T-helper 1 cell treated with Interleukin-12 subunit alpha and Interleukin-12 subunit beta and Interleukin-4 antibody, amounts not matched to agents 30 μg/mL and 1 μg/mL, for 36 hours (primary cell): ENCODE measurements at regions not wholly inside any gene's neighbourhood (a gene's known extent, or its start where the extent isn't known, plus 50 kb on each side); places are given as distances from the start of the nearest gene placed in this dataset.

Experiments used
- H3K27ac Mint-ChIP-seq: one replicate; pipeline ENCODE4 v1.8.0; 2021; ENCODE audit warnings: mild to moderate bottlenecking, mixed read lengths
- H3K27me3 Mint-ChIP-seq: one replicate; pipeline ENCODE4 v1.8.0; 2021; ENCODE audit warnings: low read depth, mixed read lengths
- H3K36me3 Mint-ChIP-seq: one replicate; pipeline ENCODE4 v1.8.0; 2021; ENCODE audit warnings: low read depth, mixed read lengths
- H3K4me1 Mint-ChIP-seq: one replicate; pipeline ENCODE4 v1.8.0; 2021; ENCODE audit warnings: low read depth, mixed read lengths
- H3K4me3 Mint-ChIP-seq: one replicate; pipeline ENCODE4 v1.8.0; 2021; ENCODE audit warnings: mild to moderate bottlenecking, moderate library complexity, mixed read lengths
- H3K9me3 Mint-ChIP-seq: one replicate; pipeline ENCODE4 v1.8.0; 2021; ENCODE audit warnings: mixed read lengths

DNA sequence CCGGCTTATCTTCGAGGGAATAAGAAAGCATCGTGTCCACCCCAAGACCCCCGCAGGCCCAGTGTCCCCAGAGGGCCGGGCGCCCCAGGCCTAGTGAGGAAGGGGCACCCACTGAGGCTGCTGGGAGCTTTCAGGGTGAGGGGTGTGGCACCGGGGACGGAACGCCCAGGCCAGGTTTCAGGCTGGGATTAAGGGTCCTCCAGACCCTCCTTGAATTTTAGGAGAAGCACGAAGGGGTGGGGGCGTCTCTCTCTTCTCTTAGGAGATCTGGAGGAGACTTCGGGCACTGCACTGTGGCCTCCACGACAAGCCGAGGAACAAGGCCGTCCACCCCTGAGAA lies 96.8 kb downstream of the PDGFA start:
- peaks cover 2% of the 10 kb centered on the region for H3K36me3 Mint-ChIP-seq
- H3K27ac Mint-ChIP-seq = no peak overlapping the region
- no peaks in the 10 kb centered on the region for H3K4me1 Mint-ChIP-seq
- H3K4me3 Mint-ChIP-seq = no peak overlapping the region
- peaks cover 5% of the 10 kb centered on the region for H3K9me3 Mint-ChIP-seq
- no peaks in the 10 kb centered on the region for H3K27me3 Mint-ChIP-seq

DNA sequence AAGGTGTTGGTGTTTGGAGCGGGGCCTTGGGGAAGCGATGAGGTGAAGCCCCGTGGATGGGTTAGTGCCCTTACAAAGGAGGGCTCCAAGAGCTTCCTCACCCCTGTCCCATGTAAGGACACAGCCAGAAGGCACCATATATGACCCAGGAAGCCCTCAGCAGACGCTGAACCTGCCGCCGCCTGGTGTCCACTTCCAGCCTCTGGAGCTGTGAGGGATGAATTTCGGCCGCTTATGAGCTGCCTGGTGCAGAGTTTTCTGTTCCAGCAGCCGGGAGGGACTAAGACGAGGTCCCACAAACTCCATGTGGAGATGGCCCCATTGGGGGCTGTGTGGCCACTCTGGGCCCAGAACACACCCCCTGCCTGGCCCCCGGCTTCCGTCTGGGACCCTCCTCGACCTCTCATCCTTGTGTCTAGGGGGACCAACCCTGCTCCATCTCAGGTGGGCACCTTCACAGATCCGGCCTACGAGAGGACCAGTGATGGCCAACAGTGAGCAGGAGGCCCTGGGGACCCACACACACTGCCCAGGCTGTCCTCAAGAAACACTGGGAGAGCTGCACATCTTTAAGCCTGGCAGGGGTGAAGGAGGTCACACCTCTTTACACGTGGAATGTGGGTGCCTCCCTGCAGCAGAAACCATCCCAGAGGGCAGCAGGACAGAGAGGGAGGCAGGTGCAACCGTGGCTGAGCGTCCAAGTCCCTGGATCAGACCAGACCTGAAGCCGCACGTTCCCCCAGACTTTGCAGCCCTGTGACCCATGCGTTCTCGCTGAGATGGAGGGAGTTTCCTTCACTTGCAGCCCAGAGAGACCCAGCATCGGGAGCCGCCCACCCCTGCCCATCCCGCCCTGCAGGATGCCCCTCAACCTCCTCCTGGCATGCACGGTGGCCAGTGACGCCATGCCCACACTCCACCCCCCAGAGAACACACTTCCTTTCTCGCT lies 96.1 kb downstream of the PDGFA start:
- no peaks in the 10 kb centered on the region for H3K27me3 Mint-ChIP-seq
- no peaks in the 10 kb centered on the region for H3K4me1 Mint-ChIP-seq
- H3K9me3 Mint-ChIP-seq = no peaks in the 10 kb centered on the region
- no peak overlapping the region for H3K4me3 Mint-ChIP-seq
- H3K27ac Mint-ChIP-seq = no peak overlapping the region
- H3K36me3 Mint-ChIP-seq = no peaks in the 10 kb centered on the region

DNA sequence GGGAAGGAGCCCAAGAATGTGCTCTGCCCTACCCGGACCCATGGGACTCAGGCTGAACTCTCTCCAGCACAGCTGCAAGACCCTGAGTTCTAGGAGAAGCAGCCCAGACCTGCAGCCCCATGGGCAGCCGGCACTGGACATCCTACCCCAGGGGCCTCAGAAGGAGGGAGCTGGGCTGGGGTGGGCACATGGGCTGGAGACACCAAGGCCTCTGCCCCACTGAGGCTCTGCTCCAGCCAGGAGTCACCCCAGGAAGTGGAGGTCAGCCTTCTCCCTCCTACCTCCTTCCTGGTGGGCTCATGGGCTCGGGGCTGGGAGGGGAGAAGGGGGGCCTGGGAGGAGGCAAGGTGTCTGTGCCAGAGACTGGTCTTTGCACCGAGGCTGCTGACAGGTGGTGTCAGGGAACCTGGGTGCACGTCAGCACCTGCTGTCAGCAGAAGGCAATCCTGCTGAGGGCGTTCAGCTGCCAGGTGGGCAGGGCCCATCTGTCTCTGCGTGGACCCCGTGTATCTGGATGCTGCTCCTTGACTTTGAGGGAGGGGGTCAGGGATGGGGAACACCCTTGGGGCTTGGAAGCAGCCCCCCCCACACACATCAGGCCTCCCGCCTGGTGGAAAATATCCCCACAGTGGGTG lies 95.2 kb downstream of the PDGFA start:
- Mint-ChIP-seq H3K4me3 (no peak overlapping the region), H3K4me1 (no peaks in the 10 kb centered on the region), H3K36me3 (no peaks in the 10 kb centered on the region), H3K27me3 (no peaks in the 10 kb centered on the region), H3K27ac (no peak overlapping the region), H3K9me3 (no peaks in the 10 kb centered on the region)

DNA sequence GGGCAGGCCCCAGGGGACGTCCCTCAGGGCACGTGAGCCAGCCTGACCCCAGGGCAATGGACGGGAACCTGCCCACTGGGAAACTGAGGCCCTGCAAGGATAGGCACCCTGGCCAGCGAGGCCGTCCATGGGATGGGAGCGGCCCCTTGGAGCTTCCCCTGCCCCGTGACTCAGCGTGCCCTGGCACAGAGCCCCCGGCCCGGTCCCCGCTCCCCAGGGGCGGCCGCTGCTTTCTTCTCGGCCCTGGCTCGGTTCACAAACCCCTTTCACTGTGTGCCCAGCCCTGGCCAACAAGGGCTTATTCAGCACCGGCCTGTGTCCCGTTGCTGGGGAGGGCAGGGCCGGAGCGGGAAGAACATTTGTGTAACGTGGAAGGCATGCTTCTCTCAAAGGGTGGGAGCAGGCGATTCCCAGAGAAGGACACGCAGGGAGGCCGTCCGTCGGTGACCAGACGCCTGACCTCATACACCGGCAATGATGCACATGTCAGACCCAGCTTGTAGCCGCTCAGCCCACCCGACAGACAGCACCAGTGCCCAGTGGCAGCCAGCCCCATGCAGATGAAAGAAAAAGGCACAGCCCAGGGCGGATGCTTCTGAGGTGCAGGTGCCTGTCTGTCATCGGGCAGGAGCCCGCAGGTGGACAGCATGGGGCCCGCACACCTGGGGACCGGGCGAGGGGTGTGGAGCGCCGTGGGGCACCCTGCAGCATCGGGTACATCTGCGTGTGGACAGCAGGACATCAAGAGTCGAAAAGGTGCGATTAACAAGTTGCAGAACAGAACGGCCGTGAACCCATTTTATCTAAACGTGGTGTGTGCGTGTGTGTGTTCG lies 94.5 kb downstream of the PDGFA start:
- Mint-ChIP-seq H3K27ac (no peak overlapping the region), H3K9me3 (no peaks in the 10 kb centered on the region), H3K27me3 (no peaks in the 10 kb centered on the region), H3K4me1 (no peaks in the 10 kb centered on the region), H3K4me3 (no peak overlapping the region), H3K36me3 (no peaks in the 10 kb centered on the region)

DNA sequence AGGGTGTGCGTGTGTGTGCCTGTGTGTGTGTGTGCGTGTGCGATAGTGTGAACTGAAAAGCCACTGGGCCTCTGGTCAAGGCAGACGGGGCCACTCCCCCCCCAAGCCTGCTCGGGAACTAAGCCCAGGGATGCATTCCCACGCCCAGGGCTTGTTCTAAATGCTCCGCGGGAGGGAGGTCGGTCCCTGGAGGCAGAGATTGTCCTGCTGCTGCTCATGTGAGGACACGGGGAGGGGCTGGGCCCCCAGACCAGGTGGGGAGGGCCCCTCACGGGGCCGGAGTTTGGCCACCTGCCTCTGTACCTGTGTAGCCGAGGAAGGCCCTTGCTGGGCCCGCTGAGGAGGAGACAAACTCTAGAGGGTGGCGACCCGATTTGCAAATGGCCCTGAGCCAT lies 93.9 kb downstream of the PDGFA start:
- Mint-ChIP-seq H3K27me3 (no peaks in the 10 kb centered on the region), H3K9me3 (no peaks in the 10 kb centered on the region), H3K4me1 (no peaks in the 10 kb centered on the region), H3K4me3 (no peak overlapping the region), H3K36me3 (no peaks in the 10 kb centered on the region), H3K27ac (no peak overlapping the region)

DNA sequence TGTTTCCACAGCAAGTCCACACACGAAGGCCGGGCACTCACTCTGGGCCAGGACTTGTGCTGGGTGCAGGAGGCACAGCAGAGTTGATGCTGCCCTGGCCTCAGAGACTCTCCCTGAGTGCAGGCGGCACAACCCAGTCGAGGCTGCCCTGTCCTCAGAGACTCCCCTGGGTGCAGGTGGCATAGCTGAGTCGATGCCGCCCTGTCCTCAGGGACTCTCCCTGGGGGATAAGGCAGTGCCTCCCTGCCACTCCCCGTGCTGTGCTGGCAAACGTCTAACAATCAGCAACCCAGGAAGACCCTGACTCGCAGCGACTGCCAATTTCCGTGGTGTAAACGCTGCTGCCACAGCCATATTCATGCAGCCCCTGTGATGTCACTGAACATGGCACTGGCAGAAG lies 93.1 kb downstream of the PDGFA start:
- Mint-ChIP-seq H3K4me1 (no peaks in the 10 kb centered on the region), H3K4me3 (no peak overlapping the region), H3K9me3 (no peaks in the 10 kb centered on the region), H3K36me3 (no peaks in the 10 kb centered on the region), H3K27ac (no peak overlapping the region), H3K27me3 (no peaks in the 10 kb centered on the region)

DNA sequence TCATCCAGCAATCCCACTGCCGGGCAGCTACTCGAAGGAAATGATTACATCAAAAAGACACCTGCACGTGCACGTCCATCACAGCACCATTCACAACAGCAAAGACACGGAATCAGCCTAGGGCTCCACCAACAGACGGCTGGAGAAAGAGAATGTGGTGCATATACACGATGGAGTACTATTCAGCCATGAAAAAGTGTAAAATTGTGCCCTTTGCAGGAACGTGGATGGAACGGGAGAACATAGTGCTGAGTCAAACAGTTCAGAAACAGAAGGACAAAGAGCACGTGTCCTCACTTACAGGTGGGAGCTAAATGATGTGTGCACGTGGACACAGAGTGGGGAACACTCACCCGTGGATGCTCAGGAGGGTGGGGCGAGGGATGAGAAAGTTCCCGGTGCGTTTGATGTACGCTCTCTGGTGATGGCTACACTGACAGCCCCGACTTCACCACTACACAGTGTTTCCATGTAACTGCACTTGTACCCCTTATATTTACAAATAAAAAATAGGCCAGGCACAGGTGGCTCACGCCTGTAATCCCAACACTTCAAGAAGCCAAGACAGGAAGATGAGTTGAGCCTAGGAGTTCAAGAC lies 92.0 kb downstream of the PDGFA start:
- no peaks in the 10 kb centered on the region for H3K4me1 Mint-ChIP-seq
- H3K36me3 Mint-ChIP-seq = no peaks in the 10 kb centered on the region
- no peak overlapping the region for H3K27ac Mint-ChIP-seq
- no peaks in the 10 kb centered on the region for H3K9me3 Mint-ChIP-seq
- no peak overlapping the region for H3K4me3 Mint-ChIP-seq
- H3K27me3 Mint-ChIP-seq = no peaks in the 10 kb centered on the region

DNA sequence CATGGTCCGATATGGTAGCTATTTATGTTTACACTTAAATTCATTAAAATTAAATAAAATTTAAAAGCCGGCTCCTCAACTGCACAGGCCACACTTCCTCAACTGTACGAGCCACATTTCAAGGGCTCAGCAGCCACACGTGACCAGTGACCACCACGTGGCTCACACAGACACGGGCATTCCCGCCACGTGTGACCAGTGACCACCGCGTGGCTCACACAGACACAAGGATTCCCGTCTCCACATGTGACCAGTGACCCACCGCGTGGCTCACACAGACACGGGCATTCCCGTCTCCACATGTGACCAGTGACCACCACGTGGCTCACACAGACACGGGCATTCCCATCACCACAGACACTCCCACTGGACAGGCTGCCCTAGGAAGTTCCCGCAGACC lies 91.3 kb downstream of the PDGFA start:
- Mint-ChIP-seq H3K4me3 (no peak overlapping the region), H3K4me1 (no peaks in the 10 kb centered on the region), H3K9me3 (no peaks in the 10 kb centered on the region), H3K27ac (no peak overlapping the region), H3K27me3 (no peaks in the 10 kb centered on the region), H3K36me3 (no peaks in the 10 kb centered on the region)

DNA sequence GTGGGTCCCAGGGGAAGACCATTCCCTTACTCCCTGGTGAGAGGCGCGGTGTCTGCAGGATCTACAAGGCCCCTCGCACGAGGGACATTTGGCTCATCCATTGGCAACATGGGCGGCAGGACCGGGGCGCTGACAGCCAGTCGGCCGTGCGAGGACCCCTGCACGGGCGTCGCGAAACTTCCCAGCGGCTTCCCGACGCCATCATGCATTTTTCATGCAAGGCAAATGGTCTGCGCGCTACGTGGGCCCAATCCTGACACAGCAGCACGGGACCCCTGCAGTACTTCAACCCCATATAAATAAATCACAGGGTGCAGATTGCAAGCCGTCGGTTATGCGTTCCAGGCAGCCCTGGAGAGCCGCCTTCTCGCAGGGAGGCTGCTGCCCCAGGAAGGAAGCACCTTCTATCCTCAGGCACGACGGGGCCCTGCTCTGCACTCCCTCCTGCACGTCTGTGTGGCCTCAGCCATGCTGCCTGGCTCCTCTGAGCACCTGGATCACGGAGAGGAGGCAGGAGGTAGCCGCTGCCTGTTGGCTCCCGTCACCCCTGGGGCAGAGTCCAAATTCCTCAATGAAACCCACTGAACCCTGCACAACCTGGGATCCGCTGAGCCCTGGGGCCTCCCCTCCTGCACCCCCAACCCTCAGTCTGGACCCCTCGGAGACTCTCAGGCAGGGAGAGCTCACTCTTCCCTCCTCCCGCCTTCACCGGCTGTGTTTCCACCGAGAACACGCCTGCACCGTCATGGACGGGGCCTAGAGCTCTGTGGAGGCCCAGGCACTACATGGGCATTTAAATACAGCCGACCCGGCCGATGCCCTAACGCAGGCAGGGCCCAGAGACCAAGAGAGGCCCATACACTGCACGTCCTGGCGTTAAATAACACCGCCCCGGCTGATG lies 90.5 kb downstream of the PDGFA start:
- Mint-ChIP-seq H3K4me1 (no peaks in the 10 kb centered on the region), H3K36me3 (no peaks in the 10 kb centered on the region), H3K27ac (no peak overlapping the region), H3K4me3 (no peak overlapping the region), H3K27me3 (no peaks in the 10 kb centered on the region), H3K9me3 (no peaks in the 10 kb centered on the region)

DNA sequence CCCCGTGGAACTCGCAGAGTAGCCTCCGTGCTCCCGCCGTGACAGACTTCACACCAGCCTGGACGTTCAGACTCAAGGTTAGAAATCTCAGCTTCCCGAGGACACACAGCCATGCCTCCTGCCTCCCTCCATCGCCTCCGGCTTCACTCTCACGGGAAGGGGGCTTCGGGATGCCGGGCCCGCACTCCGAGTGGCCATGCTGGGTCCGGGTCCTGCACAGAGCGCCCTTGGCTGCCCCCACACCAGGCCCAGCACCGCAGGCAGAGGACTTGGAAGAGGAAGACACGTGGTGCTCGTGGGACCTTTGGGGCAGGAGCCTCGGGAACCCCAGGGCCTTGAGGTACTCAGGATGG lies 89.8 kb downstream of the PDGFA start:
- Mint-ChIP-seq H3K27ac (no peak overlapping the region), H3K27me3 (no peaks in the 10 kb centered on the region), H3K4me1 (no peaks in the 10 kb centered on the region), H3K36me3 (no peaks in the 10 kb centered on the region), H3K9me3 (no peaks in the 10 kb centered on the region), H3K4me3 (no peak overlapping the region)

DNA sequence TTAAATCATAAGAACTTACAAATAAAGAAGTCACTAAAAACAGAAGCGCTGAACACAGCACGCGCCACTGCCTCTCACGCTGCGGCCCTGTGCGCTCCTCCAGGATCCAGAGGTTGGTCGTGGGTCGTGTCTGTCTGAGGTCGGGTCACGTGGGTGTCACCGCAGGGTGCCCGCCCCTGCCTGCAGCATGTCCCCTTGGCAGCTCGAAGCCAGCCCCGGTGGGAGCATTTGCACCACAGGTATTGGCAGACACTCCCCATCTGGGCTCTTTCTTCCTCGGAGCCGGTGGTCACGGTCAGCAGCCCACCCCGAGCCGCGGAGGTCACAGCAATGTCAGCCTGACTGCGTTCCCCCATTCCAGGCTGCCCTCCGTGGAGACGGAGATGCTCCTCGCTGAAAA lies 88.6 kb downstream of the PDGFA start:
- Mint-ChIP-seq H3K27me3 (no peaks in the 10 kb centered on the region), H3K9me3 (no peaks in the 10 kb centered on the region), H3K4me3 (no peak overlapping the region), H3K4me1 (no peaks in the 10 kb centered on the region), H3K36me3 (no peaks in the 10 kb centered on the region), H3K27ac (no peak overlapping the region)

DNA sequence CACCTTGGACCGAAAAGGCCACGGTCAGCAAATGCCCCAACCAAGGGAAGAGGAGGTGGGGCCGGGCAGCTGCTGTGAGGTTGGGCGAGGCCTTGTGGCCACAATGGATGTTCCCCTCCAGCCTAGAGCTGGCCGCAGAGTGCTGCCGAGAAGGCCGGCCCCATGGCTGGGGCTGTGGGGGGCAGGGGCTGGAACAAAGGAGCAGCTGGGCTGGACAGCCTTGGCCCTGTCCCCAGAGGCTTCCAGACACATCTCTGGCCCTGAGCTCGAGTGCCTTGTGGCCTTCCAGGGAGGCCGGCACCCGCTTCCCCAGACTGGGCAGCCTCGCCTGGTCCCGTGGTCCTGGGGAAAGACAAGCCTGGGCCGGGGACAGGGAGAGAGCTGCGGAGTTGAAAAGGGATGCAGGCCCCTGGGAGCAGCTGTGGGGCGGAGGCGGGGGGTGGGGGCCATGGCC lies 88.0 kb downstream of the PDGFA start:
- Mint-ChIP-seq H3K4me3 (no peak overlapping the region), H3K36me3 (no peaks in the 10 kb centered on the region), H3K27ac (no peak overlapping the region), H3K4me1 (no peaks in the 10 kb centered on the region), H3K9me3 (no peaks in the 10 kb centered on the region), H3K27me3 (no peaks in the 10 kb centered on the region)

DNA sequence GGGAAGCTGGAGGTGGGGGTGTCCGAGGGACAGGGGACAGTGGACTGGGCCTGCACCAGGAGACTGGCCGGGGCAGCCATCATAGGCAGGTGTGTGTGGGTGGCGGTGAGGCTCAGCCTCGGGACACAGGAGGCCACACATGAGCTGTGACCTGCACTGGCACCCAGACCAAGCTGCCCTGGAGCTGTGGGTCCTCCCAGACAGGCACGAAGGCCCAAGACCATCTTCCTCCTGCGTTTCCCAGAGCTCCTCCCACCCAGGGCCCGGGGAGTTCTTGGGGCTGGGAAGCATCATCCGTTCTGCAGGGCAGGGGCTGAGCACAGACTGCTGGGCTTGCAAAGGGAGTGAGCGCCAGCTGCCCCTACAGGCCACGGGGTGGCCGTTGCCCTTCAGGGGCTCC lies 87.4 kb downstream of the PDGFA start:
- H3K4me1 Mint-ChIP-seq = no peaks in the 10 kb centered on the region
- no peaks in the 10 kb centered on the region for H3K27me3 Mint-ChIP-seq
- no peaks in the 10 kb centered on the region for H3K36me3 Mint-ChIP-seq

DNA sequence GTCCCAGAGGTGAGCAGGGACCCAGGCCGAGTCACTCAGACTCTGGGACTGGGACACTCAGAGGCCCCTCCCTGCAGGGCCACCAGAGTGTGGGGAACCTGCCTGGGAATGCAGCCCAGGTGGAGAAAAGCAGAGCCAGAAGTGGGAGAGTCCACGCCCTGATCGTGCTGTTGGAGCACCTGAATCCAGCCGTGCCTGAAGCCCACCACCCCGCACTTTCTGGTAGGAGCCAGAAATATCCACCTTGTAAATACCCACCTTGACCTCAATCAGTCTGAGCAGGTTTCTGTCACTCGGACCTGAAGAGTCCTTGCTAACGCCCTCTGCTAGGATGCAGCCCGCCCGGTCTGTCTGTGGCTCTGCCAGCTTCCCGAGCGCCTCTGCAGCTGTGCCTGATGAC lies 86.7 kb downstream of the PDGFA start:
- no peaks in the 10 kb centered on the region for H3K4me1 Mint-ChIP-seq
- H3K4me3 Mint-ChIP-seq = no peak overlapping the region
- H3K9me3 Mint-ChIP-seq = no peaks in the 10 kb centered on the region
- H3K27ac Mint-ChIP-seq = no peak overlapping the region
- H3K27me3 Mint-ChIP-seq = no peaks in the 10 kb centered on the region
- H3K36me3 Mint-ChIP-seq = no peaks in the 10 kb centered on the region

More for the DNA sequence above, 87.4 kb downstream of the PDGFA start:
- Mint-ChIP-seq H3K4me3 (no peak overlapping the region), H3K27ac (peak overlapping the region; percentile 69), H3K9me3 (no peaks in the 10 kb centered on the region)
